DMS 273 (cell line): ENCODE measurements at regions not wholly inside any gene's neighbourhood (a gene's known extent, or its start where the extent isn't known, plus 50 kb on each side); places are given as distances from the start of the nearest gene placed in this dataset.
"Not testable (repeated sequence)": the region's sequence is repeated elsewhere in the genome, so short reads cannot be mapped to it uniquely, and the experiment has no call there.

Source experiments
- DNase-seq: peaks from one replicate; lab custom pipeline; 2025; ENCODE audit not compliant: unreplicated experiment; lab: John Stamatoyannopoulos, UW

DNA sequence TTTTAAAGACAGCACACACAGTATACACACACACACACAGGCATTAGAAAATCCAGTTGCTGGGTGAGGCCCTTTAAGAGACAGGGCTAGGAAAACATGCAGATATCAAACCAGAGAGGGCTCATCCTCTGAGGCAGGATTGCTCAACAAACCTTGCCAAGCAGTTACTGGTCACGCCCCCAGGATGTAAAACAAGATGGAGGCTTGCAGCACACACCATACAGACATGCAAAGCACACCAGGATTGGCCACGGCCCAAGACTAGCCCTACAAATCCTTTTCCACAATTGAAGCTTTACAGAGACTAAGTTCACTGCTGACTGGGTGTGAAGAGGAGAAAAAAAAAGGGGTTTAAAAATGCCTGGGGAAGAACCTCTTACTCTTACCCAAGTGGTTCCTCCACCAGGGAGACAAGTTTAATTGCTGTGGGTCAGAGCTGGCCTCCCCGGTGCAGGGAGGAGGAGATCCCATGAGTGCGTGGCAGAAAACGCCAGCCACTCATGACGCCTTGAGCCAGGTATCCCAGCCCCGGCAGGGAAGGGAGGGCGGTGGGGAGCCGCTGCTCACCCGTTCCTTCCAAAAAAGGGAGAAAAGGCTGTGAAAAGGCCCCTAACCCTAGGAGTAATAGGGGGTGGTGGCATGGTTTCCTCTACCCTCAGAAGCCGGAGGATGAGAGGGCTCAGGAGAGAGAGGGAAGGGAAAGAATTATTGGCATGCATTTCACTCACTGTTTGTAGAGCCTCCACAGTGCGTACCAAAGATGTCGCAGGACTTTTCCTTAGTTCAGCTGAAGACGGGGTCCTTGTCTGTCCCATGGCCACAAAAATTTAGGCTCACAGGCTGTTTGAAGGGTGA, 594.6 kb upstream of the ZP4 start:
- no peak for DNase-seq

DNA sequence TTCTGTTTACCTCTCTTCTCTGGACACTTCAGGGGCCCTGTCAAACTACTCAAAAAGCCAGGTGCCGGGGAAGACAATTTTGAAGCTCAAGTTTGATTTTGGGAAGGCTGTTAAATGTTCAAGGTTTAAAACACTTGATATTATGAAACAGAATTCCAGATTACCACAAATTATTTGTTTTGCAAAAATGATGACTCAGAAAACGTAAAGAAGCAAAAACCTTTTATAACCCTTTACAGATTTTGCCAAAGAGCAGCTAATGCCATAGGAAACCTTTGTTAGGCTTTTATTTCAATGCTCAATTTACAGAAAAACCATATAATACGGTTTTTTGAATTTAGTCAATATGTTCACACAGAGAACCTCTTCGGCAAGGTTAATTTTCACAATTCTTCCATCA, 593.4 kb upstream of the ZP4 start:
- DNase-seq, result no peak

GRCh38 chr1:238476841-238477240, 586.1 kb upstream of the ZP4 start:
- no peak for DNase-seq

GRCh38 chr1:238475712-238476111, 585.0 kb upstream of the ZP4 start:
- no peak for DNase-seq

GRCh38 chr1:238474263-238474662, 583.5 kb upstream of the ZP4 start:
- no peak for DNase-seq

GRCh38 chr1:238469146-238469631, 578.5 kb upstream of the ZP4 start:
- no peak for DNase-seq

GRCh38 chr1:238468068-238468467, 577.3 kb upstream of the ZP4 start:
- DNase-seq, result no peak

DNA sequence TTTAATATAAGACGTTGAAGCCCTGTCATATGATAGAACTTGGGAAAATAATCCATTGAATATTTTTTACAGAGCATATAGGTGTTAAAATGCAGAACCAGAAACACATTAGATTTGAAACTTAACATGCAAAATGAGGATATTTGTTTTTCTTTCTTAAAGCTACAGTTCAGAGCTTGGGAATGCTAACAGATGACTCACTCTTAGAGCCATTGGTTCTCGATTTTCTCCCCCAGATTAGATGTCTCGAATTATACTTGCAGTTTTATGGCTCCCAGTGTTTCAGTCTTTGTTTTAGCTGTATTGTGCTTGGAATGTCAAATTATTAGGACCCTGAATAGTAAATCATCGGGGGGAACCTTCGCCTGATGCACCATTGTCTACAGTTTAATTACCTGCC, 575.7 kb upstream of the ZP4 start:
- no peak for DNase-seq

- no peak for DNase-seq
These were observed 574.7 kb upstream of the ZP4 start for GRCh38 chr1:238465449-238465848.

- no peak for DNase-seq
These were observed 568.2 kb upstream of the ZP4 start for GRCh38 chr1:238458899-238459298.

GRCh38 chr1:238457610-238458009, 566.9 kb upstream of the ZP4 start:
- no peak for DNase-seq

- DNase-seq, result no peak
These were observed 561.1 kb upstream of the ZP4 start for GRCh38 chr1:238451781-238452310.

DNA sequence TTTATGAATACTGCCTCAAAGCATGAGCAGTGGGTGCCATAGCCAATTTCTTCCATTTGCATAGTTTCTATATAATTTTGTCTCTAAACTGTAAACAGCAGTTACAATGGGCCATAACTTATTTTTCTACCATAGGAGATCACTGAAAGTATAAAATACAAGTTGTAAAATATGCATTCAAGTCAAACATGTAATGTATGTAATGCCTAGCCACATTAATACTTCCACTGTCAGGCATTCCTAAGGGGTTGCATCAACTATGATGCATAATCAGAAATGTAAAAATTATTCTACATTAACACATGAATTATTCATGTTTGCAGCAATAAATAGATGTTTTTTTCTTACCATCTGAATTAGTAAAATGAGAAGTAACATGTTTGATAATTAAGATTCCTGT, 560.3 kb upstream of the ZP4 start:
- no peak for DNase-seq

DNA sequence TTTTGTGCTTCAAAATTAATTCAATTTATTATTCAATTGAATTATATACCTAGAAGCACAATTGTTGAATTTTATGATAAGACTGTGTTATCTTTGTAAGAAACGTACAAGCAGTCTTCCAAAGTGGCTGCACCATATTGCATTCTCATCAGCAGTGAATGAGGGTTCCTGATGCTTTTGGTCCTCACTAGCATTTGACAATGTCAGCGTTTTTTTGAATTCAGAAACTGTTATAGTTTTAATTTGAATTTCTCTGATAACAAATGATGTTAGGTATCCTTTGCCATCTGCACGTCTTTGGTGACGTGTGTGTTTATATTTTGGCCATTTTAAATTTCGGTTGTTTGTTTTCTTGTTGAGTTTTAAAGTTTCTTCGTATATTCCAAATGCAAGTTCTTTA, 553.0 kb upstream of the ZP4 start:
- DNase-seq, result no peak

DNA sequence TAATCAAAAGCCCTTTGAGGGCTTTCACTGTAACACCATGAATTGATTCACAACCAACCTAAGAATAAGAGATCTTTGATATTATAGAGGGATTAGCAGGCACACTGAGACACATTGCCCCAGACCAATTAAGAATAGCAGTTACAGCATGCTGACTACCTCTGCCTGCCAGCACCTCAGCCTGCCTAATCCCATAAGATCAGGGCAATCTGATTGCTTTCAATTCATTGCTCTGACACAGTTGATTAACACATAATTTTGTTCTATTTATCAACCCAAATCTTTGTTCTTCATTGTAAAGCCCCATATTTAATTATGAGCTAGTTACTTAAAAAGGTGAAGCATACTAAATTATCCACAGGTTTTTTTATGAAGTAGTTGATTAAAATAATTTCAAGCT, 548.8 kb upstream of the ZP4 start:
- no peak for DNase-seq

DNA sequence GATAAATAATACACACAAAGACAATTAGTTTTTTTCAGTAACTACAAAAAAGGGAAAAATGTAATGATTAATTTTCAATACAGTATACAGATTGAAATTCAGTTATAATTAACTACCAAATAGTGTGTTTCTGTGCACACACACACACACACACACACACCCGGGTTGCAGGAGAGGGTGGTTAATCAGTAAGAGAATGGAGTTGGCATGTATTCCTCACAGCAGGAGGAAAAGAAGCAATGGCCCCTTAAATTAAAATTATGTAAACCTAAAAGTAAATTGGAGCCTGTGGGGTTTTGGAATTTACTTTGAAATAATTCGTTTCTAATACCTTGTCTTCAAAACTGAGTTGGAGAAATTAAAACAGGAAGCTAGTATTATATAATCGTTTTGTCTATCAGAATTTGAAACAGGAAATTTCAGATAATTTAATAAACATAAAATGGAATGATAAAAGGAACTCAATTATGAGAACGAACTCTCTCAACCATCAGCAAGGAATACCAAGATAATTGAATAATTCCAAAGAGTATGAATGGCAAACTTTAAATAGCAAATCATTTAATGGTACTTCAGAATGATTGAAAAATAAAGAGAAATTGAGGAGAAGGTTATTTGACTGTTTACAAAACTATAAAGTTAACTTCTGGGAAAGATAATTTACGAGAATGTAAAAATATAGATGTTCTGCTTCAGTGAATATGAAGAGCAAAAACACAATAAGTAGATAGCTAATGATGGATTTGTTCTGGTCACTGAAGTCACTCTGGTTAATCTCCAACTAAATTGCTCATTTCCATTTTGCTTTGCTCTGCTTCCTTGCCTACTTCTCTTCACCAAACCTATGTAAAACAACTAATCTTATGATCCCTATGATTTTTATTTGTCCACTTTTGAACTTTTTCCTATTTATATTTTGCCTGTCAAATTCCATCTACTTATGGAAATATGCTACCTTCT, 547.9 kb upstream of the ZP4 start:
- no peak for DNase-seq

GRCh38 chr1:238429703-238430102, 539.0 kb upstream of the ZP4 start:
- DNase-seq, result not testable (repeated sequence)

- DNase-seq, result no peak
These were observed 528.5 kb upstream of the ZP4 start for GRCh38 chr1:238419209-238419608.

DNA sequence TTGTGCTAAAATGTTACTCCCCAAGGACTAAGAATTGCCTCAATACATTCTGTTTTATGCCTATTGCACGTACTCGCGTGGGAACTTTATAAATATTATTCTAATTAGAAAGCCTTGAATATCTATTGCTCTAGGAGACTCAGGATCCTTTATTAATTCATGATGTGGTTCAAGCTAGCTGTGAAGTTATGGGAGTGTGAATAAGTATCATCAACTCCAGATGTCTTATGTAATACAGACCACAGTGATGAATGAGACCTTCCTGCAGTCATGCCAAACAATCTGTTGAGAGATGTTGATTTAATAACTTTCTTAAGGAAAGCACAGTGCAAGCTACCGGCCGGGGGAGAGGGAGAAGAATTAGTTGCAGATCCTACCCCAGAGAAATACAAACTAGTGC, 519.2 kb upstream of the ZP4 start:
- DNase-seq, result no peak

DNA sequence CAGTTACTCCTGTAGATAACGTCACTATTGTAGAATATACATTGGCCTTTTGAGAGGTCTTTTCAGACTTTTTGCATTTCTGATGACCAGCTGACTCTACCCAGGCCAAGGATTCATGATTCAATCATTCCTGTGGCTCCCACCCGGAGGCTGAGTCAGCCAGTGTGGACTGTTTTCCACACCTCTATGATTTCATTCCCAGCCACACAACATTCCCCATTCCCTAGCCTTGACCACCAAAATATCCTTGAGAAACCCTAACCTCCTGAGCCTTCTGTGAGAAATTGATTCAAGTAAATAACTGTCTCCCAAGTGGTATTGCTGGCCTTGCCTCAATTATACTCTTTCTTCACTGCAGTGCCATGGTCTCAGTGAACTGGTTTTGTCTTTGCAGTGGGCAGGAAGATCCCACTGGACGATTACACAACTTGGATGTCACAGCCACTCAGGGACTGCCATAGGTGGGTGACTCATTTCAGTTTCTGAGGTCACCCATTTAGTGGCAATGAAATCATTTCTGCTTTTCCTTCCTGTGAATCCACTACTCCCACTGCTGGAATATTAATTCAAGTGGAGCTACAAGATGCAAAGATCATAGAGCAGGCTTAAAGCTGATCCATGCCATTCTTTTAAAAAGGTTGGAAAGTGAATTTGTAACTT, 518.6 kb upstream of the ZP4 start:
- no peak for DNase-seq

DNA sequence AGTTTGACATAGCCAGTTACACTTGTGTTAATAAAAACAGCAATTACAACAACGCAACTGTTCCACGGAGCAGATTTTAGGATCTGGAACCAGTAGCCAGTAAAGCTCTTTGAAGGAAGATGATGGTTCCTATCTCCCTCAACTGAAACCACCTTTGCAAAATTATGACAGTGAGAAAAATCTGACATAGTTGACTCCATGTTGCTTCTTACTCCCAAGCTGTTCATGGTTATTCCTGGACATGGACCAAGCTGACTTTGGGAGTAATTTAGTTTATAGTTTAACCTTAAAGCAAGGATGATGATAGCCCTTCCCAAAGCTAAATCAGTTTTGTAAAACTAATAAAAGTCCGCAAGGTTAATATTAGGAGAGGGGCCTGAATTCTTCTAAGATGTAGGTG, 518.0 kb upstream of the ZP4 start:
- no peak for DNase-seq
